ENCODE measurements at regions not wholly inside any gene's neighbourhood (a gene's known extent, or its start where the extent isn't known, plus 50 kb on each side); places are given as distances from the start of the nearest gene placed in this dataset.
"Not testable (repeated sequence)": the region's sequence is repeated elsewhere in the genome, so short reads cannot be mapped to it uniquely, and the experiment has no call there.

GRCh38 chr6:147667082-147667481, 158.6 kb downstream of the SAMD5 start:
- no peak for DNase-seq (ENCODE audit: low read depth in 3 of 3, low spot score in 1 of 3)

- no peak for DNase-seq (ENCODE audit: low read depth in 3 of 3, low spot score in 1 of 3)
These were observed 165.6 kb downstream of the SAMD5 start for GRCh38 chr6:147674099-147674498.

GRCh38 chr6:147674794-147675193, 166.3 kb downstream of the SAMD5 start:
- no peak for DNase-seq (ENCODE audit: low read depth in 3 of 3, low spot score in 1 of 3)

- no peak for DNase-seq (ENCODE audit: low read depth in 3 of 3, low spot score in 1 of 3)
These were observed 166.8 kb downstream of the SAMD5 start for GRCh38 chr6:147675281-147675680.

GRCh38 chr6:147676495-147677199, 168.2 kb downstream of the SAMD5 start:
- DNase-seq (ENCODE audit: low read depth in 3 of 3, low spot score in 1 of 3): no peak

- DNase-seq (ENCODE audit: low read depth in 3 of 3, low spot score in 1 of 3): no peak
These were observed 169.2 kb downstream of the SAMD5 start for GRCh38 chr6:147677647-147678046.

- no peak for DNase-seq (ENCODE audit: low read depth in 3 of 3, low spot score in 1 of 3)
These were observed 169.8 kb downstream of the SAMD5 start for GRCh38 chr6:147678253-147678652.

GRCh38 chr6:147684906-147685305, 176.4 kb downstream of the SAMD5 start:
- DNase-seq (ENCODE audit: low read depth in 3 of 3, low spot score in 1 of 3): no peak

- no peak for DNase-seq (ENCODE audit: low read depth in 3 of 3, low spot score in 1 of 3)
These were observed 180.9 kb downstream of the SAMD5 start for GRCh38 chr6:147689398-147689797.

GRCh38 chr6:147691446-147691845, 183.0 kb downstream of the SAMD5 start:
- DNase-seq (ENCODE audit: low read depth in 3 of 3, low spot score in 1 of 3): no peak

GRCh38 chr6:147693181-147693580, 184.7 kb downstream of the SAMD5 start:
- no peak for DNase-seq (ENCODE audit: low read depth in 3 of 3, low spot score in 1 of 3)

GRCh38 chr6:147694556-147694955, 186.1 kb downstream of the SAMD5 start:
- not testable (repeated sequence) for DNase-seq (ENCODE audit: low read depth in 3 of 3, low spot score in 1 of 3)

GRCh38 chr6:147695819-147696218, 187.3 kb downstream of the SAMD5 start:
- no peak for DNase-seq (ENCODE audit: low read depth in 3 of 3, low spot score in 1 of 3)

GRCh38 chr6:147699140-147699539, 190.7 kb downstream of the SAMD5 start:
- no peak for DNase-seq (ENCODE audit: low read depth in 3 of 3, low spot score in 1 of 3)

- no peak for DNase-seq (ENCODE audit: low read depth in 3 of 3, low spot score in 1 of 3)
These were observed 191.1 kb downstream of the SAMD5 start for GRCh38 chr6:147699637-147700036.

- no peak for DNase-seq (ENCODE audit: low read depth in 3 of 3, low spot score in 1 of 3)
These were observed 192.1 kb downstream of the SAMD5 start for GRCh38 chr6:147700436-147701209.

- no peak for DNase-seq (ENCODE audit: low read depth in 3 of 3, low spot score in 1 of 3)
These were observed 196.2 kb downstream of the SAMD5 start for GRCh38 chr6:147704691-147705090.

- no peak for DNase-seq (ENCODE audit: low read depth in 3 of 3, low spot score in 1 of 3)
These were observed 199.0 kb downstream of the SAMD5 start for GRCh38 chr6:147707524-147707923.

- DNase-seq (ENCODE audit: low read depth in 3 of 3, low spot score in 1 of 3): no peak
These were observed 199.7 kb downstream of the SAMD5 start for GRCh38 chr6:147708170-147708569.

- no peak for DNase-seq (ENCODE audit: low read depth in 3 of 3, low spot score in 1 of 3)
These were observed 201.1 kb downstream of the SAMD5 start for GRCh38 chr6:147709396-147710272.

GRCh38 chr6:147710890-147711289, 202.4 kb downstream of the SAMD5 start:
- no peak for DNase-seq (ENCODE audit: low read depth in 3 of 3, low spot score in 1 of 3)

- DNase-seq (ENCODE audit: low read depth in 3 of 3, low spot score in 1 of 3): no peak
These were observed 203.0 kb downstream of the SAMD5 start for GRCh38 chr6:147711476-147711875.
